Neural cell (in vitro differentiated cells): ENCODE measurements at regions not wholly inside any gene's neighbourhood (a gene's known extent, or its start where the extent isn't known, plus 50 kb on each side); places are given as distances from the start of the nearest gene placed in this dataset.

ENCODE experiments used
- EP300 ChIP-seq: fragments of 450-650 bp; conservative IDR thresholded peaks from 2 replicates; pipeline ENCODE4 v1.6.1; 2014; ENCODE audit warnings: antibody characterized with exemption, mild to moderate bottlenecking, moderate library complexity; ENCODE audit not compliant: poor library complexity, severe bottlenecking
- EZH2 ChIP-seq: fragments of 200-600, 300-800 bp; shearing (Covaris generic), sonication (generic); IDR thresholded peaks from 2 replicates; pipeline ENCODE4 v1.6.1; 2014; ENCODE audit warnings: antibody characterized with exemption, low read length, borderline replicate concordance, mild to moderate bottlenecking; ENCODE audit not compliant: insufficient read depth, poor library complexity, severe bottlenecking
- MXI1 ChIP-seq: fragments of 450-650 bp; conservative IDR thresholded peaks from 2 replicates; pipeline ENCODE4 v1.6.1; 2014; ENCODE audit warnings: antibody characterized with exemption, mild to moderate bottlenecking; ENCODE audit not compliant: poor library complexity, severe bottlenecking
- POLR2AphosphoS5 ChIP-seq: IDR thresholded peaks from 2 replicates; pipeline ENCODE4 v1.6.1; 2012
- RAD21 ChIP-seq: fragments of 450-650 bp; conservative IDR thresholded peaks from 2 replicates; pipeline ENCODE4 v1.6.1; 2014; ENCODE audit warnings: antibody characterized with exemption, mild to moderate bottlenecking, moderate library complexity
- REST ChIP-seq: IDR thresholded peaks from 2 replicates; pipeline ENCODE4 v1.6.1; 2012; ENCODE audit warnings: borderline replicate concordance
- SMC3 ChIP-seq: fragments of 450-650 bp; conservative IDR thresholded peaks from 2 replicates; pipeline ENCODE4 v1.6.1; 2014; ENCODE audit warnings: antibody characterized with exemption, mild to moderate bottlenecking, moderate library complexity; ENCODE audit not compliant: poor library complexity
- TF ChIP-seq, protein P1 (sequence below): fragments of 450-650 bp; IDR thresholded peaks from 2 replicates; pipeline ENCODE4 v1.5.1; 2014; ENCODE audit warnings: antibody characterized with exemption, mild to moderate bottlenecking, moderate library complexity; ENCODE audit not compliant: poor library complexity, severe bottlenecking

- TF ChIP-seq MXI1 (no peak), REST (no peak), EZH2 (no peak), EP300 (no peak), RAD21 (no peak), SMC3 (no peak), POLR2AphosphoS5 (no peak)
- TF ChIP-seq, protein P1, sequence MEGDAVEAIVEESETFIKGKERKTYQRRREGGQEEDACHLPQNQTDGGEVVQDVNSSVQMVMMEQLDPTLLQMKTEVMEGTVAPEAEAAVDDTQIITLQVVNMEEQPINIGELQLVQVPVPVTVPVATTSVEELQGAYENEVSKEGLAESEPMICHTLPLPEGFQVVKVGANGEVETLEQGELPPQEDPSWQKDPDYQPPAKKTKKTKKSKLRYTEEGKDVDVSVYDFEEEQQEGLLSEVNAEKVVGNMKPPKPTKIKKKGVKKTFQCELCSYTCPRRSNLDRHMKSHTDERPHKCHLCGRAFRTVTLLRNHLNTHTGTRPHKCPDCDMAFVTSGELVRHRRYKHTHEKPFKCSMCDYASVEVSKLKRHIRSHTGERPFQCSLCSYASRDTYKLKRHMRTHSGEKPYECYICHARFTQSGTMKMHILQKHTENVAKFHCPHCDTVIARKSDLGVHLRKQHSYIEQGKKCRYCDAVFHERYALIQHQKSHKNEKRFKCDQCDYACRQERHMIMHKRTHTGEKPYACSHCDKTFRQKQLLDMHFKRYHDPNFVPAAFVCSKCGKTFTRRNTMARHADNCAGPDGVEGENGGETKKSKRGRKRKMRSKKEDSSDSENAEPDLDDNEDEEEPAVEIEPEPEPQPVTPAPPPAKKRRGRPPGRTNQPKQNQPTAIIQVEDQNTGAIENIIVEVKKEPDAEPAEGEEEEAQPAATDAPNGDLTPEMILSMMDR = no peak
Measured at GRCh38 chr16:77076839-77077238, 114.2 kb upstream of the MON1B start.
